ENCODE measurements at regions not wholly inside any gene's neighbourhood (a gene's known extent, or its start where the extent isn't known, plus 50 kb on each side); places are given as distances from the start of the nearest gene placed in this dataset.

DNA sequence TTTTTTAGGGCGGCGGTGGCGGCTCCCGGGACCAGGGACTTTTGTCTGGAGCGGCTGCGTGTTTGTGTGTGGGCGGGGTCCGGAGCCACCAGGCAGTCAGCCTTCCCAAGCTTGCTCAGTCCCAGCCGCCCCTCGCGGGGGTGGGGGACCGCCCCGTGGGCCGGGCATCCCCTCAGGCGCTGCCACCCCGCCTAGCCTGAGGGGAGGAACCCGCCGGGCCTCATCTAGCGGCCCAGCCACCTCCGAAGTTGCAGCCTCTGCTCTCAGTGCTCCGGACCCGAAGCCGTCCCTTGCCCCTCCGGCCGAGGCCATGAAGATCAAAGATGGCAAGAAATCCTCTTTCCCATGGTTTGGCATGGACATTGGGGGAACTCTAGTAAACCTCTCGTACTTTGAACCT, 235.2 kb downstream of the OR4C45 start:
- TF ChIP-seq POLR2AphosphoS5 (IDR thresholded peaks at IDR 0.05) = no peak
- TF ChIP-seq, protein P1, sequence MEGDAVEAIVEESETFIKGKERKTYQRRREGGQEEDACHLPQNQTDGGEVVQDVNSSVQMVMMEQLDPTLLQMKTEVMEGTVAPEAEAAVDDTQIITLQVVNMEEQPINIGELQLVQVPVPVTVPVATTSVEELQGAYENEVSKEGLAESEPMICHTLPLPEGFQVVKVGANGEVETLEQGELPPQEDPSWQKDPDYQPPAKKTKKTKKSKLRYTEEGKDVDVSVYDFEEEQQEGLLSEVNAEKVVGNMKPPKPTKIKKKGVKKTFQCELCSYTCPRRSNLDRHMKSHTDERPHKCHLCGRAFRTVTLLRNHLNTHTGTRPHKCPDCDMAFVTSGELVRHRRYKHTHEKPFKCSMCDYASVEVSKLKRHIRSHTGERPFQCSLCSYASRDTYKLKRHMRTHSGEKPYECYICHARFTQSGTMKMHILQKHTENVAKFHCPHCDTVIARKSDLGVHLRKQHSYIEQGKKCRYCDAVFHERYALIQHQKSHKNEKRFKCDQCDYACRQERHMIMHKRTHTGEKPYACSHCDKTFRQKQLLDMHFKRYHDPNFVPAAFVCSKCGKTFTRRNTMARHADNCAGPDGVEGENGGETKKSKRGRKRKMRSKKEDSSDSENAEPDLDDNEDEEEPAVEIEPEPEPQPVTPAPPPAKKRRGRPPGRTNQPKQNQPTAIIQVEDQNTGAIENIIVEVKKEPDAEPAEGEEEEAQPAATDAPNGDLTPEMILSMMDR (IDR thresholded peaks at IDR 0.05) = no peak
